ENCODE measurements at regions not wholly inside any gene's neighbourhood (a gene's known extent, or its start where the extent isn't known, plus 50 kb on each side); places are given as distances from the start of the nearest gene placed in this dataset.

DNA sequence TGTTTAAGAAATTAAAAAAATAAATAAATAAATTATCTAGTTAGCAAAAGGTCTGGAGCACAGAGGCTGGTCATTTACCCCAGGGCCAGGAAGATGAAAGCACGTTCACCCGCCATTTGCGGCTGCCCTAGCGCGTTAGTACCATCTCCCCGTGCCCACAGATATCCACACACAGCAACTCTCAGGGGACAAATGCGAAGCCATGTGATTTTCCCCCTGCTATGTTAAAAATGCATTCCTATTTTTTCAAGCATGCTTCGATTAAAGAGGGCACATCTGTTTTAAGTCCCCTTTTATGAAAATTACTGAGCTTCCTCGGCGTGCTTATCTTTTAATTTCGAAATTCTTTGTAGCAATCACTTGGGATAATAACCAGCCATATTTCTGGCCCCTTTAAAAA, 56.9 kb upstream of the PIWIL1 start:
- TF ChIP-seq, protein P1, sequence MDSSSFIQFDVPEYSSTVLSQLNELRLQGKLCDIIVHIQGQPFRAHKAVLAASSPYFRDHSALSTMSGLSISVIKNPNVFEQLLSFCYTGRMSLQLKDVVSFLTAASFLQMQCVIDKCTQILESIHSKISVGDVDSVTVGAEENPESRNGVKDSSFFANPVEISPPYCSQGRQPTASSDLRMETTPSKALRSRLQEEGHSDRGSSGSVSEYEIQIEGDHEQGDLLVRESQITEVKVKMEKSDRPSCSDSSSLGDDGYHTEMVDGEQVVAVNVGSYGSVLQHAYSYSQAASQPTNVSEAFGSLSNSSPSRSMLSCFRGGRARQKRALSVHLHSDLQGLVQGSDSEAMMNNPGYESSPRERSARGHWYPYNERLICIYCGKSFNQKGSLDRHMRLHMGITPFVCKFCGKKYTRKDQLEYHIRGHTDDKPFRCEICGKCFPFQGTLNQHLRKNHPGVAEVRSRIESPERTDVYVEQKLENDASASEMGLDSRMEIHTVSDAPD (CRISPR knock-in tag; IDR thresholded peaks at IDR 0.05): no peak
- TF ChIP-seq EZH2 (conservative IDR thresholded peaks at IDR 0.05; ENCODE audit: low read depth, low read length) (no peak), WIZ (CRISPR knock-in tag; IDR thresholded peaks at IDR 0.05) (no peak), SP1 (IDR thresholded peaks at IDR 0.05) (no peak), SP1 (CRISPR knock-in tag; IDR thresholded peaks at IDR 0.05) (no peak)
- TF ChIP-seq, protein P2, sequence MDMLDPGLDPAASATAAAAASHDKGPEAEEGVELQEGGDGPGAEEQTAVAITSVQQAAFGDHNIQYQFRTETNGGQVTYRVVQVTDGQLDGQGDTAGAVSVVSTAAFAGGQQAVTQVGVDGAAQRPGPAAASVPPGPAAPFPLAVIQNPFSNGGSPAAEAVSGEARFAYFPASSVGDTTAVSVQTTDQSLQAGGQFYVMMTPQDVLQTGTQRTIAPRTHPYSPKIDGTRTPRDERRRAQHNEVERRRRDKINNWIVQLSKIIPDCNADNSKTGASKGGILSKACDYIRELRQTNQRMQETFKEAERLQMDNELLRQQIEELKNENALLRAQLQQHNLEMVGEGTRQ (IDR thresholded peaks at IDR 0.05; ENCODE audit: low read depth, low read length): no peak
- TF ChIP-seq, protein P2 (CRISPR knock-in tag; IDR thresholded peaks at IDR 0.05; ENCODE audit: borderline replicate concordance): no peak
- TF ChIP-seq, protein P3, sequence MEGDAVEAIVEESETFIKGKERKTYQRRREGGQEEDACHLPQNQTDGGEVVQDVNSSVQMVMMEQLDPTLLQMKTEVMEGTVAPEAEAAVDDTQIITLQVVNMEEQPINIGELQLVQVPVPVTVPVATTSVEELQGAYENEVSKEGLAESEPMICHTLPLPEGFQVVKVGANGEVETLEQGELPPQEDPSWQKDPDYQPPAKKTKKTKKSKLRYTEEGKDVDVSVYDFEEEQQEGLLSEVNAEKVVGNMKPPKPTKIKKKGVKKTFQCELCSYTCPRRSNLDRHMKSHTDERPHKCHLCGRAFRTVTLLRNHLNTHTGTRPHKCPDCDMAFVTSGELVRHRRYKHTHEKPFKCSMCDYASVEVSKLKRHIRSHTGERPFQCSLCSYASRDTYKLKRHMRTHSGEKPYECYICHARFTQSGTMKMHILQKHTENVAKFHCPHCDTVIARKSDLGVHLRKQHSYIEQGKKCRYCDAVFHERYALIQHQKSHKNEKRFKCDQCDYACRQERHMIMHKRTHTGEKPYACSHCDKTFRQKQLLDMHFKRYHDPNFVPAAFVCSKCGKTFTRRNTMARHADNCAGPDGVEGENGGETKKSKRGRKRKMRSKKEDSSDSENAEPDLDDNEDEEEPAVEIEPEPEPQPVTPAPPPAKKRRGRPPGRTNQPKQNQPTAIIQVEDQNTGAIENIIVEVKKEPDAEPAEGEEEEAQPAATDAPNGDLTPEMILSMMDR (CRISPR knock-in tag; IDR thresholded peaks at IDR 0.05): no peak
